ENCODE measurements at regions not wholly inside any gene's neighbourhood (a gene's known extent, or its start where the extent isn't known, plus 50 kb on each side); places are given as distances from the start of the nearest gene placed in this dataset.

DNA sequence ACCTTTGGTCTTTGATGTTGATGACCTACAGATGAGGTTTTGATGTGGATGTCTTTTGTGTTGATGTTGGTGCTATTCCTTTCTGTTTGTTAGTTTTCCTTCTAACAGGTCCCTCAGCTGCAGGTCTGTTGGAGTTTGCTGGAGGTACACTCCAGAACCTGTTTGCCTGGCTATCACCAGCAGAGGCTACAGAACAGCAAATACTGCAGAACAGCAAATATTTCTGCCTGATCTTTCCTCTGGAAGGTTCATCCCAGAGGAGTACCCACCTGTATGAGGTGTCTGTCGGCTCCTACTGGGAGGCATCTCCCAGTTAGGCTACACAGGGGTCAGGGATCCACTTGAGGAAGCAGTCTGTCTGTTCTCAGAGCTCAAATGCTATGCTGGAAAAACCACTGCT lies 694.5 kb upstream of the CDH6 start:
- TF ChIP-seq, protein P1, sequence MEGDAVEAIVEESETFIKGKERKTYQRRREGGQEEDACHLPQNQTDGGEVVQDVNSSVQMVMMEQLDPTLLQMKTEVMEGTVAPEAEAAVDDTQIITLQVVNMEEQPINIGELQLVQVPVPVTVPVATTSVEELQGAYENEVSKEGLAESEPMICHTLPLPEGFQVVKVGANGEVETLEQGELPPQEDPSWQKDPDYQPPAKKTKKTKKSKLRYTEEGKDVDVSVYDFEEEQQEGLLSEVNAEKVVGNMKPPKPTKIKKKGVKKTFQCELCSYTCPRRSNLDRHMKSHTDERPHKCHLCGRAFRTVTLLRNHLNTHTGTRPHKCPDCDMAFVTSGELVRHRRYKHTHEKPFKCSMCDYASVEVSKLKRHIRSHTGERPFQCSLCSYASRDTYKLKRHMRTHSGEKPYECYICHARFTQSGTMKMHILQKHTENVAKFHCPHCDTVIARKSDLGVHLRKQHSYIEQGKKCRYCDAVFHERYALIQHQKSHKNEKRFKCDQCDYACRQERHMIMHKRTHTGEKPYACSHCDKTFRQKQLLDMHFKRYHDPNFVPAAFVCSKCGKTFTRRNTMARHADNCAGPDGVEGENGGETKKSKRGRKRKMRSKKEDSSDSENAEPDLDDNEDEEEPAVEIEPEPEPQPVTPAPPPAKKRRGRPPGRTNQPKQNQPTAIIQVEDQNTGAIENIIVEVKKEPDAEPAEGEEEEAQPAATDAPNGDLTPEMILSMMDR (IDR thresholded peaks at IDR 0.05): no peak
- TF ChIP-seq EZH2phosphoT487 (IDR thresholded peaks at IDR 0.05) (no peak), EZH2 (IDR thresholded peaks at IDR 0.05) (no peak)
